HG03103 (cell line): ENCODE measurements at regions not wholly inside any gene's neighbourhood (a gene's known extent, or its start where the extent isn't known, plus 50 kb on each side); places are given as distances from the start of the nearest gene placed in this dataset.
"Not testable (repeated sequence)": the region's sequence is repeated elsewhere in the genome, so short reads cannot be mapped to it uniquely, and the experiment has no call there.

Source experiments
- ATAC-seq: cut with Tn5 transposase; IDR thresholded peaks from one replicate; pipeline ENCODE4 v1.9.1; 2021; ENCODE audit warnings: low read depth; ENCODE audit not compliant: unreplicated experiment

- ATAC-seq = no peak
Observed at GRCh38 chr6:144561455-144562043, 276.4 kb downstream of the UTRN start.

GRCh38 chr6:144564202-144564601, 279.1 kb downstream of the UTRN start:
- ATAC-seq = no peak

GRCh38 chr6:144566868-144567615, 281.9 kb downstream of the UTRN start:
- ATAC-seq = no peak

- no peak for ATAC-seq
Observed at GRCh38 chr6:144568241-144568640, 283.1 kb downstream of the UTRN start.

GRCh38 chr6:144572541-144572940, 287.4 kb downstream of the UTRN start:
- ATAC-seq = not testable (repeated sequence)

GRCh38 chr6:144574796-144575195, 289.7 kb downstream of the UTRN start:
- ATAC-seq = no peak

- ATAC-seq = no peak
Observed at GRCh38 chr6:144575327-144575726, 290.2 kb downstream of the UTRN start.

GRCh38 chr6:144576871-144577270, 291.7 kb downstream of the UTRN start:
- no peak for ATAC-seq

GRCh38 chr6:144578385-144579350, 293.5 kb downstream of the UTRN start:
- ATAC-seq = no peak

- ATAC-seq = no peak
Observed at GRCh38 chr6:144580039-144580438, 294.9 kb downstream of the UTRN start.

GRCh38 chr6:144580771-144581170, 295.6 kb downstream of the UTRN start:
- no peak for ATAC-seq

GRCh38 chr6:144581812-144582537, 296.8 kb downstream of the UTRN start:
- no peak for ATAC-seq

GRCh38 chr6:144582939-144583613, 297.9 kb downstream of the UTRN start:
- peak; percentile 92 for ATAC-seq

- ATAC-seq = no peak
Observed at GRCh38 chr6:144583614-144583954, 298.4 kb downstream of the UTRN start.

- ATAC-seq = no peak
Observed at GRCh38 chr6:144585217-144585814, 300.2 kb downstream of the UTRN start.

GRCh38 chr6:144586986-144587385, 301.9 kb downstream of the UTRN start:
- ATAC-seq = no peak

- ATAC-seq = peak; percentile 49
Observed at GRCh38 chr6:144588697-144589325, 303.7 kb downstream of the UTRN start.

- ATAC-seq = no peak
Observed at GRCh38 chr6:144590532-144590931, 305.4 kb downstream of the UTRN start.

GRCh38 chr6:144593392-144593791, 308.3 kb downstream of the UTRN start:
- no peak for ATAC-seq
